Keratinocyte (primary cell): ENCODE measurements at regions not wholly inside any gene's neighbourhood (a gene's known extent, or its start where the extent isn't known, plus 50 kb on each side); places are given as distances from the start of the nearest gene placed in this dataset.

Experiments
- CTCF ChIP-seq, 3 experiments: IDR thresholded peaks in 1 of 3; conservative IDR thresholded peaks in 1 of 3; optimal IDR thresholded peaks in 1 of 3; 2 replicates in 2 of 3; 3 replicates in 1 of 3; pipeline versions ENCODE3 to v1.5.1; 2011; ENCODE audit warnings: low read length in 3 of 3, mild to moderate bottlenecking in 3 of 3, moderate library complexity in 2 of 3, control low read depth in 1 of 3, inconsistent platforms in 1 of 3; ENCODE audit not compliant: insufficient read depth in 2 of 3; ENCODE audit errors: extremely low read depth in 1 of 3
- EZH2 ChIP-seq: IDR thresholded peaks from one replicate; pipeline ENCODE4 v1.6.1; 2012; ENCODE audit warnings: inconsistent platforms, mild to moderate bottlenecking, low read length, moderate library complexity

- TF ChIP-seq CTCF (optimal IDR thresholded peaks at IDR 0.05 in 1 of 3, IDR thresholded peaks at IDR 0.05 in 1 of 3, conservative IDR thresholded peaks at IDR 0.05 in 1 of 3; ENCODE audit: extremely low read depth in 1 of 3, insufficient read depth in 2 of 3, low read length in 3 of 3), result no peak
- TF ChIP-seq EZH2, result no peak
These were observed 396.1 kb downstream of the EFNB2 start for GRCh38 chr13:106139377-106139776.
